ENCODE measurements at regions not wholly inside any gene's neighbourhood (a gene's known extent, or its start where the extent isn't known, plus 50 kb on each side); places are given as distances from the start of the nearest gene placed in this dataset.

DNA sequence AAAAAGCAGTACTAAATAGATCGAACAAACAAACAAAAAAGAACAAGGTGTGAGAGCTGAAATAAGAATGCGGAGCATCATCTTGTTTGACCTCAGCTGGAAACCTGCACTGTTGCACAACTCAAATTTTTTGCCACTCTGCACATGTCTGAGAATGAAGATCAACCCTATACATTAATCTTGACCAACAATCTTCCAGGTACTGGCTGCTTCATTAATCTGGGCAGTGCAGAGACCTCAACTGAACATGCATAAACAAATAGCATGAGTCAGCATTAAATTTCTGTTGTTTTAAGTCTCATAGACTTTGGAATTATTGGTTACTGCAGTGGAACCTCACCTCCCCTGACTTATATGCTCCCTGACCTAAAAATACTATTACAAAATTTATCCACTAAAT, 114.6 kb upstream of the FTMT start:
- TF ChIP-seq BCL6 (CRISPR knock-in tag; IDR thresholded peaks at IDR 0.05) (no peak), MAZ (IDR thresholded peaks at IDR 0.05; ENCODE audit: borderline replicate concordance, low read depth, low read length) (no peak), MAZ (CRISPR knock-in tag; IDR thresholded peaks at IDR 0.05; ENCODE audit: low read depth) (no peak), GABPA (IDR thresholded peaks at IDR 0.05; ENCODE audit: low read depth, low read length) (no peak), GABPA (CRISPR knock-in tag; IDR thresholded peaks at IDR 0.05; ENCODE audit: low read depth) (no peak), HDAC2 (CRISPR knock-in tag; IDR thresholded peaks at IDR 0.05) (no peak), ZNF326 (CRISPR knock-in tag; IDR thresholded peaks at IDR 0.05; ENCODE audit: borderline replicate concordance) (no peak), FOXJ3 (CRISPR knock-in tag; IDR thresholded peaks at IDR 0.05; ENCODE audit: borderline replicate concordance) (no peak), NR1H2 (CRISPR knock-in tag; IDR thresholded peaks at IDR 0.05; ENCODE audit: borderline replicate concordance, low read depth) (no peak), JUNB (CRISPR knock-in tag; IDR thresholded peaks at IDR 0.05; ENCODE audit: borderline replicate concordance) (no peak), CEBPB (IDR thresholded peaks at IDR 0.05; ENCODE audit: borderline replicate concordance, low read depth, low read length) (no peak), ZZZ3 (CRISPR knock-in tag; IDR thresholded peaks at IDR 0.05; ENCODE audit: borderline replicate concordance) (no peak)
- TF ChIP-seq, protein P1, sequence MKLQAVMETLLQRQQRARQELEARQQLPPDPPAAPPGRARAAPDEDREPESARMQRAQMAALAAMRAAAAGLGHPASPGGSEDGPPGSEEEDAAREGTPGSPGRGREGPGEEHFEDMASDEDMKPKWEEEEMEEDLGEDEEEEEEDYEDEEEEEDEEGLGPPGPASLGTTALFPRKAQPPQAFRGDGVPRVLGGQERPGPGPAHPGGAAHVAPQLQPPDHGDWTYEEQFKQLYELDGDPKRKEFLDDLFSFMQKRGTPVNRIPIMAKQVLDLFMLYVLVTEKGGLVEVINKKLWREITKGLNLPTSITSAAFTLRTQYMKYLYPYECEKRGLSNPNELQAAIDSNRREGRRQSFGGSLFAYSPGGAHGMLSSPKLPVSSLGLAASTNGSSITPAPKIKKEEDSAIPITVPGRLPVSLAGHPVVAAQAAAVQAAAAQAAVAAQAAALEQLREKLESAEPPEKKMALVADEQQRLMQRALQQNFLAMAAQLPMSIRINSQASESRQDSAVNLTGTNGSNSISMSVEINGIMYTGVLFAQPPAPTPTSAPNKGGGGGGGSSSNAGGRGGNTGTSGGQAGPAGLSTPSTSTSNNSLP (IDR thresholded peaks at IDR 0.05; ENCODE audit: low read depth, low read length), result no peak
